ENCODE measurements at regions not wholly inside any gene's neighbourhood (a gene's known extent, or its start where the extent isn't known, plus 50 kb on each side); places are given as distances from the start of the nearest gene placed in this dataset.

DNA sequence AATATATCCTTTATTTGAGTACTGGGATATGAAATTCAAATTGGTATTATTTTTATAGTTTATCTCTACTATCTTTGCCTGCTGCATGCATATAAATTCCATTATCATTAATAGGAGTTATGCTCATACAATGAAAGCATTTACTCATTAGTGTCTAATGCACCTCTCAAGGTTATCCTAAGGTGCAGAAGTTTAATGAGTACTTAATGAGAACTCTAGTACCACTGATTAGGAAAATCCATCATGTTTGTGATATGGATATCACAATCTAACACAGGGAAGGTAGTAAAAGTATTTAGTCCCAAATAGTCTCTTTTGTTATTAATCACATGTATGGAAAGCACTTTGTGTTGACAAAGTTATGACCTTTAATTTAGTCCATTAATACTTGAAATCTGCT lies 77.2 kb upstream of the SLC10A2 start:
- H3K4me3 ChIP-seq (ENCODE audit: insufficient read length, low read depth) = no peak overlapping the region
- no peaks in the 10 kb centered on the region for H3K27me3 ChIP-seq (ENCODE audit: insufficient read depth, insufficient read length)
- H3K36me3 ChIP-seq (ENCODE audit: insufficient read depth, insufficient read length, low read length) = no peaks in the 10 kb centered on the region
- H3K9me3 ChIP-seq (ENCODE audit: insufficient read depth, low read length) = no peaks in the 10 kb centered on the region
- no peaks in the 10 kb centered on the region for H3K4me1 ChIP-seq (ENCODE audit: insufficient read depth, insufficient read length)
- TF ChIP-seq ZNF274 (IDR thresholded peaks at IDR 0.05; ENCODE audit: low read depth, low read length) (no peak), SUZ12 (IDR thresholded peaks at IDR 0.05; ENCODE audit: extremely low read depth, insufficient read depth, insufficient read length) (no peak), YY1 (IDR thresholded peaks at IDR 0.05; ENCODE audit: insufficient read depth, insufficient read length) (no peak)
- DNase-seq (ENCODE audit: low read depth, low spot score) = no peak
- H3K9ac ChIP-seq (ENCODE audit: insufficient read length, low read depth) = no peak overlapping the region

- Histone ChIP-seq H3K9me3 (ENCODE audit: insufficient read depth, low read length) (no peaks in the 10 kb centered on the region), H3K4me1 (ENCODE audit: insufficient read depth, insufficient read length) (no peaks in the 10 kb centered on the region), H3K9ac (ENCODE audit: insufficient read length, low read depth) (no peak overlapping the region), H3K4me3 (ENCODE audit: insufficient read length, low read depth) (no peak overlapping the region), H3K27me3 (ENCODE audit: insufficient read depth, insufficient read length) (no peaks in the 10 kb centered on the region), H3K36me3 (ENCODE audit: insufficient read depth, insufficient read length, low read length) (no peaks in the 10 kb centered on the region)
- no peak for DNase-seq (ENCODE audit: low read depth, low spot score)
- TF ChIP-seq SUZ12 (IDR thresholded peaks at IDR 0.05; ENCODE audit: extremely low read depth, insufficient read depth, insufficient read length) (no peak), ZNF274 (IDR thresholded peaks at IDR 0.05; ENCODE audit: low read depth, low read length) (no peak), YY1 (IDR thresholded peaks at IDR 0.05; ENCODE audit: insufficient read depth, insufficient read length) (no peak)
Measured at GRCh38 chr13:103142151-103142550, 75.9 kb upstream of the SLC10A2 start.

- H3K4me1 ChIP-seq (ENCODE audit: insufficient read depth, insufficient read length) = no peaks in the 10 kb centered on the region
- no peak overlapping the region for H3K4me3 ChIP-seq (ENCODE audit: insufficient read length, low read depth)
- TF ChIP-seq ZNF274 (IDR thresholded peaks at IDR 0.05; ENCODE audit: low read depth, low read length) = no peak
- no peak for TF ChIP-seq YY1 (IDR thresholded peaks at IDR 0.05; ENCODE audit: insufficient read depth, insufficient read length)
- DNase-seq (ENCODE audit: low read depth, low spot score) = peak; percentile 28
- H3K27me3 ChIP-seq (ENCODE audit: insufficient read depth, insufficient read length) = no peaks in the 10 kb centered on the region
- no peak overlapping the region for H3K9ac ChIP-seq (ENCODE audit: insufficient read length, low read depth)
- H3K9me3 ChIP-seq (ENCODE audit: insufficient read depth, low read length) = no peaks in the 10 kb centered on the region
- no peaks in the 10 kb centered on the region for H3K36me3 ChIP-seq (ENCODE audit: insufficient read depth, insufficient read length, low read length)
Measured at GRCh38 chr13:103140001-103140671, 73.9 kb upstream of the SLC10A2 start.

DNA sequence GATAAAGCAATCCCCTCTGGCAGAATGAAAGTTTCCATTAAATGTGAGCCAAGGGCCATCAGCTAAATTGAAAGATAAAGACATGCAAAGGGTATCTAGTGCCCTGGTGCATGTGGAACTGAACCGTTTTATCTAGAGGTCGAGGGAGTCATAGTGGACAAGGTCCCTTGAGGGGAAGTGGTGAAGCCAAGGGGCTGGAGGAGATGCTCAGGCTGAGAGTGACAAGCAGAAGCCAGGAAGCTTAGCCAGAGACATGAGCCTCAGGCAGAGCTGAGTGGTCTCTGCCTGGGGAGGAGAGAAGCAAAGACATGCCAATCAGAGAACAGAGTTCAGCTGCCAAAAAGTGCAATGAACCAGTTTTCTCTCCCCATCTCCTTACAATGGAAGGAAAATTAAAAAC lies 68.1 kb upstream of the SLC10A2 start:
- no peak overlapping the region for H3K9ac ChIP-seq (ENCODE audit: insufficient read length, low read depth)
- no peaks in the 10 kb centered on the region for H3K9me3 ChIP-seq (ENCODE audit: insufficient read depth, low read length)
- no peak overlapping the region for H3K4me3 ChIP-seq (ENCODE audit: insufficient read length, low read depth)
- TF ChIP-seq SUZ12 (IDR thresholded peaks at IDR 0.05; ENCODE audit: extremely low read depth, insufficient read depth, insufficient read length) = no peak
- TF ChIP-seq YY1 (IDR thresholded peaks at IDR 0.05; ENCODE audit: insufficient read depth, insufficient read length) = no peak
- no peak for TF ChIP-seq ZNF274 (IDR thresholded peaks at IDR 0.05; ENCODE audit: low read depth, low read length)
- no peaks in the 10 kb centered on the region for H3K4me1 ChIP-seq (ENCODE audit: insufficient read depth, insufficient read length)
- no peak for DNase-seq (ENCODE audit: low read depth, low spot score)
- H3K36me3 ChIP-seq (ENCODE audit: insufficient read depth, insufficient read length, low read length) = no peaks in the 10 kb centered on the region
- no peaks in the 10 kb centered on the region for H3K27me3 ChIP-seq (ENCODE audit: insufficient read depth, insufficient read length)

DNA sequence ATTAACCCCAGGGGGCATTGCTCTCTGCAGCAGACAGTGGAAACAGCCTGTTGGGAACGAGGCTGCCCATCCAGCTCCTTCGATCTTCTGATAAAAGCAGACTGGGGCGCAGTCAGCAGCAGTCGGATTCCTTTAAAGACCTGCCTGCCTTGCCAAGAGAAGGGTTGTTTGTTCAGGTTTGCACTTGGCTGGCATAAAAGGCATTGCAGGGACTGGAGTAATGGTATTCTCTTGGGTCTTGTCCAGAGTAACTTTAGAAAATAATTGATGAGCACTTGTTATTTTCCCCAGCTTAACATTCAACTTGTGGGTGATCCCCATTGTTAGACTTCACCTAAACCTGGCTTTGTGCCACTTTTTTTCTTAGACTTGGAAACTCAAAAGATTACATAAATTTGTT lies 67.3 kb upstream of the SLC10A2 start:
- DNase-seq (ENCODE audit: low read depth, low spot score) = no peak

DNA sequence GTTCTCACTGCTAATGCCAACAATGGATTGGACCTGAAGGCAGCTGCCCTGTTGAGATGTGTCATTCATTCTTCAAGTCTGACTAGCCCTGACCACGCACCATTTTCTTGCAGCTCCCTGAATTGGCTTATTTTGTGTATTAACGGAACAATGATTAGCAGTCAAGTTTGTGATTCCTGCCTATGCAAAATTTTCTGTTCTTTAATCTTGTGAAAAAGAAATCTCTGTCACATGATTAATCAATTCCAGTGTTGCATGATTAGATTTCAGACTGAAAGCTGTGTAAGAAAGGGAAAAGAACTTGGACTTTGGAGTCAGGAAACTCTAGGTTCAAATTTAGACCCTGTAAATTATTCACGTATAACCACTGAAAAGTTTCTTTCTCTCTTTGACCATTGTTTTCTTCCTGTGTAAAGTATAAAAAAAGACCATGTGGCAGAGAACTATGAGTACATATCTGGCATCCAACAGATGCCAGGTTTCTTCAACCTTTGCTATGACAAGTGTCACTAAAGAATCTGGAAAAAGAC lies 64.5 kb upstream of the SLC10A2 start:
- H3K4me3 ChIP-seq (ENCODE audit: insufficient read length, low read depth) = no peak overlapping the region
- no peak overlapping the region for H3K9ac ChIP-seq (ENCODE audit: insufficient read length, low read depth)
- TF ChIP-seq YY1 (IDR thresholded peaks at IDR 0.05; ENCODE audit: insufficient read depth, insufficient read length) = no peak
- no peak for TF ChIP-seq SUZ12 (IDR thresholded peaks at IDR 0.05; ENCODE audit: extremely low read depth, insufficient read depth, insufficient read length)
- TF ChIP-seq ZNF274 (IDR thresholded peaks at IDR 0.05; ENCODE audit: low read depth, low read length) = no peak
- no peaks in the 10 kb centered on the region for H3K27me3 ChIP-seq (ENCODE audit: insufficient read depth, insufficient read length)
- no peaks in the 10 kb centered on the region for H3K36me3 ChIP-seq (ENCODE audit: insufficient read depth, insufficient read length, low read length)
- no peaks in the 10 kb centered on the region for H3K4me1 ChIP-seq (ENCODE audit: insufficient read depth, insufficient read length)
- no peak for DNase-seq (ENCODE audit: low read depth, low spot score)
- H3K9me3 ChIP-seq (ENCODE audit: insufficient read depth, low read length) = no peaks in the 10 kb centered on the region

More for the DNA sequence above, 67.3 kb upstream of the SLC10A2 start:
- H3K36me3 ChIP-seq (ENCODE audit: insufficient read depth, insufficient read length, low read length) = no peaks in the 10 kb centered on the region
- H3K9ac ChIP-seq (ENCODE audit: insufficient read length, low read depth) = no peak overlapping the region
- H3K4me1 ChIP-seq (ENCODE audit: insufficient read depth, insufficient read length) = no peaks in the 10 kb centered on the region
- no peak overlapping the region for H3K4me3 ChIP-seq (ENCODE audit: insufficient read length, low read depth)
- no peaks in the 10 kb centered on the region for H3K27me3 ChIP-seq (ENCODE audit: insufficient read depth, insufficient read length)
- H3K9me3 ChIP-seq (ENCODE audit: insufficient read depth, low read length) = no peaks in the 10 kb centered on the region
- no peak for TF ChIP-seq YY1 (IDR thresholded peaks at IDR 0.05; ENCODE audit: insufficient read depth, insufficient read length)
- TF ChIP-seq SUZ12 (IDR thresholded peaks at IDR 0.05; ENCODE audit: extremely low read depth, insufficient read depth, insufficient read length) = no peak
- TF ChIP-seq ZNF274 (IDR thresholded peaks at IDR 0.05; ENCODE audit: low read depth, low read length) = no peak

DNA sequence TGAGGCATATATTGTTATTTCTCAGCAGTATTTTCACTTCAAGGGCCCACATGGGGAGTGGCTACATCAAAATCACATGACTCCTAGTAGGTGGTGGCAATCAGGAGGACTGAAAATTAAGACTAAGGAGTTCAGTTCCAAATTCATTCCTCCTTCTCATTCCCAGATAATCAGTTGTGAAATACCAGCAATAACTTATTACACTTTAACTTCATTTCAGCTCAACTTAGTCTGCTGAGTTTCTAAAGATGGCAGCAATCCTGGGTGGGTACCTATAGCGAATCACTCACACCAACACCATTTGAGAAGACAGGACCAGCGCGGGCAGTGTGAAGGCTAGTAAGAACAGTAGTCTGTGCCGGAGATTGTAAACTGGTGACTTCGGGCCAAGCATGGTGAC lies 63.9 kb upstream of the SLC10A2 start:
- no peak overlapping the region for H3K9ac ChIP-seq (ENCODE audit: insufficient read length, low read depth)
- TF ChIP-seq ZNF274 (IDR thresholded peaks at IDR 0.05; ENCODE audit: low read depth, low read length) (no peak), YY1 (IDR thresholded peaks at IDR 0.05; ENCODE audit: insufficient read depth, insufficient read length) (no peak), SUZ12 (IDR thresholded peaks at IDR 0.05; ENCODE audit: extremely low read depth, insufficient read depth, insufficient read length) (no peak)
- H3K4me1 ChIP-seq (ENCODE audit: insufficient read depth, insufficient read length) = no peaks in the 10 kb centered on the region
- H3K27me3 ChIP-seq (ENCODE audit: insufficient read depth, insufficient read length) = no peaks in the 10 kb centered on the region
- no peak overlapping the region for H3K4me3 ChIP-seq (ENCODE audit: insufficient read length, low read depth)
- no peaks in the 10 kb centered on the region for H3K9me3 ChIP-seq (ENCODE audit: insufficient read depth, low read length)
- DNase-seq (ENCODE audit: low read depth, low spot score) = no peak
- no peaks in the 10 kb centered on the region for H3K36me3 ChIP-seq (ENCODE audit: insufficient read depth, insufficient read length, low read length)
